Medulla oblongata (tissue), 1 donor: ENCODE measurements at regions not wholly inside any gene's neighbourhood (a gene's known extent, or its start where the extent isn't known, plus 50 kb on each side); places are given as distances from the start of the nearest gene placed in this dataset.

Source experiments
- DNase-seq: peaks from one replicate; pipeline ENCODE4 v3.0.0-alpha.2; 2015; ENCODE audit errors: extremely low spot score

- peak; percentile 68 for DNase-seq
These were observed 373.5 kb upstream of the OR4E1 start for GRCh38 chr14:22047115-22047514.

- DNase-seq, result no peak
These were observed 372.4 kb upstream of the OR4E1 start for GRCh38 chr14:22046063-22046462.

- no peak for DNase-seq
These were observed 370.6 kb upstream of the OR4E1 start for GRCh38 chr14:22044193-22044592.

GRCh38 chr14:22040781-22041125, 367.1 kb upstream of the OR4E1 start:
- no peak for DNase-seq

- no peak for DNase-seq
These were observed 366.5 kb upstream of the OR4E1 start for GRCh38 chr14:22039938-22040780.

GRCh38 chr14:22036541-22037239, 363.1 kb upstream of the OR4E1 start:
- no peak for DNase-seq

GRCh38 chr14:22026527-22026926, 352.9 kb upstream of the OR4E1 start:
- DNase-seq, result no peak

- no peak for DNase-seq
These were observed 352.3 kb upstream of the OR4E1 start for GRCh38 chr14:22025879-22026278.

- no peak for DNase-seq
These were observed 350.5 kb upstream of the OR4E1 start for GRCh38 chr14:22024137-22024536.

GRCh38 chr14:22018890-22019289, 345.3 kb upstream of the OR4E1 start:
- DNase-seq, result no peak

- no peak for DNase-seq
These were observed 338.8 kb upstream of the OR4E1 start for GRCh38 chr14:22012452-22012851.

GRCh38 chr14:22011253-22011642, 337.6 kb upstream of the OR4E1 start:
- no peak for DNase-seq

- no peak for DNase-seq
These were observed 337.1 kb upstream of the OR4E1 start for GRCh38 chr14:22010545-22011252.

GRCh38 chr14:22008766-22009165, 335.1 kb upstream of the OR4E1 start:
- DNase-seq, result no peak

GRCh38 chr14:22007784-22008412, 334.3 kb upstream of the OR4E1 start:
- DNase-seq, result no peak

- no peak for DNase-seq
These were observed 333.7 kb upstream of the OR4E1 start for GRCh38 chr14:22007363-22007762.

- no peak for DNase-seq
These were observed 329.8 kb upstream of the OR4E1 start for GRCh38 chr14:22003461-22003860.

GRCh38 chr14:22002860-22003284, 329.3 kb upstream of the OR4E1 start:
- DNase-seq, result peak; percentile 25

- DNase-seq, result no peak
These were observed 325.8 kb upstream of the OR4E1 start for GRCh38 chr14:21999402-21999801.

- peak; percentile 33 for DNase-seq
These were observed 323.7 kb upstream of the OR4E1 start for GRCh38 chr14:21997300-21997699.

GRCh38 chr14:21995332-21995731, 321.7 kb upstream of the OR4E1 start:
- no peak for DNase-seq

GRCh38 chr14:21993837-21994236, 320.2 kb upstream of the OR4E1 start:
- DNase-seq, result no peak
